ENCODE measurements at regions not wholly inside any gene's neighbourhood (a gene's known extent, or its start where the extent isn't known, plus 50 kb on each side); places are given as distances from the start of the nearest gene placed in this dataset.

DNA sequence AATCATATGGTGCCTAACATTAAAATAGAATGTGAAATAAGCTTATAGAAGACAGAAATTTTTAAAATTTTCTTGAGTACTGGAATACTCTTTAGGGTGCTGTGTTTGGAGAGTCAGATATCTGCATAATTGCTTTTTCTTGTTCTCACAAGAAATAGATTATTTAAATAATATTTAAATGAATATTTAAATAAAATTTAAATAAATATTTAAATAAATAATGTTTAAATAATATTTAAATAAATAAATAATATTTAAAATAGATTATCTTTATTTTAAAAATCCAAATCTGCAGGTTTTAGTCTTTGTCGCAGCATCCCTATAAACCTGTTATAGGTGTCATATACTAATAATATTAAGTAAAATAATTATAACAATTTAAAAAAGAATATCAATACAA lies 1589.4 kb downstream of the MAT2B start:
- TF ChIP-seq, protein P1, sequence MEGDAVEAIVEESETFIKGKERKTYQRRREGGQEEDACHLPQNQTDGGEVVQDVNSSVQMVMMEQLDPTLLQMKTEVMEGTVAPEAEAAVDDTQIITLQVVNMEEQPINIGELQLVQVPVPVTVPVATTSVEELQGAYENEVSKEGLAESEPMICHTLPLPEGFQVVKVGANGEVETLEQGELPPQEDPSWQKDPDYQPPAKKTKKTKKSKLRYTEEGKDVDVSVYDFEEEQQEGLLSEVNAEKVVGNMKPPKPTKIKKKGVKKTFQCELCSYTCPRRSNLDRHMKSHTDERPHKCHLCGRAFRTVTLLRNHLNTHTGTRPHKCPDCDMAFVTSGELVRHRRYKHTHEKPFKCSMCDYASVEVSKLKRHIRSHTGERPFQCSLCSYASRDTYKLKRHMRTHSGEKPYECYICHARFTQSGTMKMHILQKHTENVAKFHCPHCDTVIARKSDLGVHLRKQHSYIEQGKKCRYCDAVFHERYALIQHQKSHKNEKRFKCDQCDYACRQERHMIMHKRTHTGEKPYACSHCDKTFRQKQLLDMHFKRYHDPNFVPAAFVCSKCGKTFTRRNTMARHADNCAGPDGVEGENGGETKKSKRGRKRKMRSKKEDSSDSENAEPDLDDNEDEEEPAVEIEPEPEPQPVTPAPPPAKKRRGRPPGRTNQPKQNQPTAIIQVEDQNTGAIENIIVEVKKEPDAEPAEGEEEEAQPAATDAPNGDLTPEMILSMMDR (IDR thresholded peaks at IDR 0.05; ENCODE audit: low read depth, low read length) = no peak
- no peak for TF ChIP-seq MYC (IDR thresholded peaks at IDR 0.05; ENCODE audit: low read depth, low read length)
- no peak for TF ChIP-seq POLR2A (IDR thresholded peaks at IDR 0.05; ENCODE audit: extremely low read depth, insufficient read length)

All from NB4 (cell line).